ENCODE measurements at regions not wholly inside any gene's neighbourhood (a gene's known extent, or its start where the extent isn't known, plus 50 kb on each side); places are given as distances from the start of the nearest gene placed in this dataset.

- TF ChIP-seq CTCF (conservative IDR thresholded peaks at IDR 0.05): no peak
- TF ChIP-seq EZH2 (IDR thresholded peaks at IDR 0.05; ENCODE audit: low read depth): no peak
- Histone ChIP-seq H3K9me3 (ENCODE audit: insufficient read depth, low read depth) (no peaks in the 10 kb centered on the region), H3K36me3 (ENCODE audit: low read depth) (no peaks in the 10 kb centered on the region), H3K4me1 (replicated peaks; ENCODE audit: insufficient read depth) (no peaks in the 10 kb centered on the region), H3K4me3 (no peak overlapping the region), H4K20me1 (ENCODE audit: insufficient read depth) (no peaks in the 10 kb centered on the region), H3K27me3 (ENCODE audit: insufficient read depth, low read depth) (no peaks in the 10 kb centered on the region), H3K27ac (no peak overlapping the region), H3K79me2 (ENCODE audit: low read depth) (no peaks in the 10 kb centered on the region), H2AFZ (no peak overlapping the region), H3K9me2 (ENCODE audit: insufficient read depth) (0 out of 2 replicates have a peak, but pooled peaks cover 16% of the 10 kb centered on the region), H3F3A (ENCODE audit: insufficient read depth, low read depth) (no peaks in the 10 kb centered on the region), H3K4me2 (no peak overlapping the region)
- POLR2A ChIA-PET (ENCODE audit: unreplicated experiment): no interaction called here
- DNase-seq: no peak
- intact Hi-C loops (cut with micrococcal nuclease; ENCODE audit: unreplicated experiment): no loop called here
- no TSS peak for BruUV-seq (replicated peaks)
- CTCF ChIA-PET: no interaction called here
Measured at GRCh38 chr7:53947732-53948131, 594.4 kb upstream of the VSTM2A start.

GRCh38 chr7:53965716-53966115 is 576.5 kb upstream of the VSTM2A start:
- Histone ChIP-seq H3K4me2 (no peak overlapping the region), H3K79me2 (ENCODE audit: low read depth) (no peaks in the 10 kb centered on the region), H3K9me2 (ENCODE audit: insufficient read depth) (no peaks in the 10 kb centered on the region), H3K27me3 (ENCODE audit: insufficient read depth, low read depth) (peaks cover 33% of the 10 kb centered on the region; the same call in 1 of the 2 replicates), H3K4me1 (replicated peaks; ENCODE audit: insufficient read depth) (no peaks in the 10 kb centered on the region), H3K36me3 (ENCODE audit: low read depth) (no peaks in the 10 kb centered on the region), H3F3A (ENCODE audit: insufficient read depth, low read depth) (no peaks in the 10 kb centered on the region), H4K20me1 (ENCODE audit: insufficient read depth) (no peaks in the 10 kb centered on the region), H3K9me3 (ENCODE audit: insufficient read depth, low read depth) (no peaks in the 10 kb centered on the region), H3K27ac (no peak overlapping the region), H3K4me3 (no peak overlapping the region), H2AFZ (no peak overlapping the region)
- no peak for DNase-seq
- POLR2A ChIA-PET (ENCODE audit: unreplicated experiment): no interaction called here
- TF ChIP-seq EZH2 (IDR thresholded peaks at IDR 0.05; ENCODE audit: low read depth): no peak
- TF ChIP-seq CTCF (conservative IDR thresholded peaks at IDR 0.05): no peak
- intact Hi-C loops (cut with micrococcal nuclease; ENCODE audit: unreplicated experiment): no loop called here
- CTCF ChIA-PET: no interaction called here
- BruUV-seq (replicated peaks): no TSS peak

DNA sequence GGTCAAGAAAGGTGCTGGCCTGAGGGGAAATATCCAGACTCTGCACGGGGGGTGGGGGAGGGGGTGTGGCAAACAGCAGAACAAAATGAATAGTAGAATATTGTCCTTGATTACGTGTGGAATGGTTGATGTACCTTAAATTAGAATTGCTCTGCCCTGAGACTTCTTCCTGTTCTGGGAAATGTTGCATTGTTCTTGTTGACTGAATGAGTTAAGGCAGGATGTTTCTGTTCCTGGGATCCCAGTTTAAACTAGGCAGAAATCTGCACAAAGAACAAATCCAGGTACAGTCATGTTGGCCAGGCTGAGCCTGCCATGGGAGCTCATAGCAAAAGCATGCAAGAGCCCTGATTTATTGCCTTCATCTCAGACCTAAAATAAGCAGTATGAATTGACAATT is 558.7 kb upstream of the VSTM2A start:
- CTCF ChIA-PET: no interaction called here
- BruUV-seq (replicated peaks): no TSS peak
- H3K9me3 ChIP-seq (ENCODE audit: insufficient read depth, low read depth): no peaks in the 10 kb centered on the region
- H3K4me3 ChIP-seq: no peak overlapping the region
- TF ChIP-seq EZH2 (IDR thresholded peaks at IDR 0.05; ENCODE audit: low read depth): no peak
- TF ChIP-seq CTCF (conservative IDR thresholded peaks at IDR 0.05): no peak
- H3K36me3 ChIP-seq (ENCODE audit: low read depth): no peaks in the 10 kb centered on the region
- no peak overlapping the region; the same call in 1 of the 2 replicates for H2AFZ ChIP-seq
- intact Hi-C loops (cut with micrococcal nuclease; ENCODE audit: unreplicated experiment): no loop called here
- no peak overlapping the region for H3K27ac ChIP-seq
- H3K27me3 ChIP-seq (ENCODE audit: insufficient read depth, low read depth): no peaks in the 10 kb centered on the region
- H4K20me1 ChIP-seq (ENCODE audit: insufficient read depth): no peaks in the 10 kb centered on the region
- DNase-seq: no peak
- POLR2A ChIA-PET (ENCODE audit: unreplicated experiment): no interaction called here
- no peaks in the 10 kb centered on the region; the same call in 1 of the 2 replicates for H3K9me2 ChIP-seq (ENCODE audit: insufficient read depth)
- H3K4me2 ChIP-seq: no peak overlapping the region
- no peaks in the 10 kb centered on the region for H3K79me2 ChIP-seq (ENCODE audit: low read depth)
- H3F3A ChIP-seq (ENCODE audit: insufficient read depth, low read depth): no peaks in the 10 kb centered on the region
- H3K4me1 ChIP-seq (replicated peaks; ENCODE audit: insufficient read depth): no peaks in the 10 kb centered on the region
